SK-N-SH treated with all-trans-retinoic acid at 6 μM for 48 hours (cell line): ENCODE measurements at regions not wholly inside any gene's neighbourhood (a gene's known extent, or its start where the extent isn't known, plus 50 kb on each side); places are given as distances from the start of the nearest gene placed in this dataset.

Experiments
- ARNTL ChIP-seq: fragments of 450-650 bp; formaldehyde crosslinking; IDR thresholded peaks from 2 replicates; pipeline ENCODE4 v1.5.0; 2020; ENCODE audit warnings: low read depth, mild to moderate bottlenecking, moderate library complexity, borderline replicate concordance
- CSRNP3 ChIP-seq: fragments of 250-450 bp; sonication (Bioruptor Pico); IDR thresholded peaks from 2 replicates; pipeline ENCODE4 v1.5.1; 2021; ENCODE audit warnings: mild to moderate bottlenecking, moderate library complexity
- GLIS3 ChIP-seq: fragments of 250-450 bp; sonication (Bioruptor Pico); IDR thresholded peaks from 2 replicates; pipeline ENCODE4 v1.5.0; 2020; ENCODE audit warnings: mild to moderate bottlenecking, moderate library complexity
- ISL1 ChIP-seq: fragments of 250-450 bp; sonication (Bioruptor Pico); IDR thresholded peaks from 2 replicates; pipeline ENCODE4 v2.1.2; 2022; ENCODE audit warnings: mild to moderate bottlenecking, moderate library complexity
- PPARA ChIP-seq: fragments of 250-450 bp; sonication (Bioruptor Pico); IDR thresholded peaks from 2 replicates; pipeline ENCODE4 v1.5.0; 2020; ENCODE audit warnings: mild to moderate bottlenecking, borderline replicate concordance
- RARB ChIP-seq: fragments of 250-450 bp; sonication (Bioruptor Pico); IDR thresholded peaks from 2 replicates; pipeline ENCODE4 v1.8.0; 2021; ENCODE audit warnings: mild to moderate bottlenecking, moderate library complexity
- SNAI2 ChIP-seq: fragments of 250-450 bp; sonication (Bioruptor Pico); IDR thresholded peaks from 2 replicates; pipeline ENCODE4 v1.5.0; 2020; ENCODE audit warnings: mild to moderate bottlenecking, moderate library complexity
- ZFP3 ChIP-seq: fragments of 250-450 bp; sonication (Bioruptor Pico); IDR thresholded peaks from 2 replicates; pipeline ENCODE4 v1.5.0; 2020; ENCODE audit warnings: mild to moderate bottlenecking, moderate library complexity
- ZFP30 ChIP-seq: fragments of 450-650 bp; formaldehyde crosslinking; IDR thresholded peaks from 2 replicates; pipeline ENCODE4 v1.5.0; 2022; ENCODE audit warnings: mild to moderate bottlenecking, moderate library complexity
- ZNF70 ChIP-seq: fragments of 450-650 bp; formaldehyde crosslinking; IDR thresholded peaks from 2 replicates; pipeline ENCODE4 v1.5.0; 2020; ENCODE audit warnings: mild to moderate bottlenecking, moderate library complexity
- ZNF8 ChIP-seq: fragments of 450-650 bp; formaldehyde crosslinking; IDR thresholded peaks from 2 replicates; pipeline ENCODE4 v1.5.0; 2020; ENCODE audit warnings: mild to moderate bottlenecking, moderate library complexity

- TF ChIP-seq ZNF70 (CRISPR knock-in tag) (no peak), ZNF8 (CRISPR knock-in tag) (no peak), RARB (no peak), ZFP3 (CRISPR knock-in tag) (no peak), PPARA (no peak), ZFP30 (CRISPR knock-in tag) (no peak), ARNTL (no peak), SNAI2 (no peak), GLIS3 (CRISPR knock-in tag) (no peak), CSRNP3 (no peak), ISL1 (no peak)
These were observed 472.3 kb upstream of the SOX5 start for GRCh38 chr12:24421759-24422158.
